ENCODE measurements at regions not wholly inside any gene's neighbourhood (a gene's known extent, or its start where the extent isn't known, plus 50 kb on each side); places are given as distances from the start of the nearest gene placed in this dataset.

DNA sequence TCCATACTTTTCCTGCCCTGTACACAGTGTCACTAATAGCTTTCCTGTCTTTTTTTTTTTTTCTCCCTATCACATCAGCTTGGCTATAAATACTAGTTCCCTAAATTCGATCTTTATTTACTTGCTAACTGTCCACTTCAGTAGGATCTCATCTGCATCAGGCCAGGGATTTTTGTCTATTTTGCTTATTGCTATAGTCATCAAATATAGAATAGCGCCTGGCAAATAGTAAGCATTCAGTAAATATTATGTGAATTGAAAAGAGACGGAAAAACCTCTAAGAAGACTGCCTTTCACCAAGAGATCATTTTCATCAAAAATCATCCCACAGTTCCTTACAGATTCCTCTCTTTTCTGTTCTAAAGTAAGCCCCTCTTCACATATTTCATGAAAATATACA lies 429.1 kb downstream of the FLRT2 start:
- Histone ChIP-seq H3K36me3 (ENCODE audit: insufficient read depth, low read length) (no peaks in the 10 kb centered on the region), H3K79me2 (replicated peaks; ENCODE audit: insufficient read depth, low read length) (no peaks in the 10 kb centered on the region), H3K9me2 (ENCODE audit: insufficient read depth, low read length) (no peaks in the 10 kb centered on the region), H3F3A (ENCODE audit: insufficient read depth, low read length, poor library complexity, severe bottlenecking) (no peaks in the 10 kb centered on the region), H3K9ac (ENCODE audit: low read length) (no peak overlapping the region), H3K27ac (ENCODE audit: low read length) (no peak overlapping the region), H3K4me3 (ENCODE audit: low read length) (no peak overlapping the region), H3K27me3 (ENCODE audit: insufficient read depth, low read depth, low read length) (no peaks in the 10 kb centered on the region), H4K20me1 (ENCODE audit: insufficient read depth) (no peaks in the 10 kb centered on the region), H2AFZ (ENCODE audit: low read depth, low read length) (no peak overlapping the region), H3K4me2 (ENCODE audit: low read length) (no peak overlapping the region), H3K9me3 (ENCODE audit: low read length) (no peaks in the 10 kb centered on the region)
- TF ChIP-seq EZH2 (IDR thresholded peaks at IDR 0.05; ENCODE audit: borderline replicate concordance, insufficient read depth, low read length, poor library complexity, severe bottlenecking) (no peak), POLR2AphosphoS5 (IDR thresholded peaks at IDR 0.05) (no peak), EP300 (conservative IDR thresholded peaks at IDR 0.05; ENCODE audit: poor library complexity, severe bottlenecking) (no peak), TAF1 (IDR thresholded peaks at IDR 0.05; ENCODE audit: low read depth) (no peak), SMC3 (conservative IDR thresholded peaks at IDR 0.05; ENCODE audit: poor library complexity) (no peak), MXI1 (conservative IDR thresholded peaks at IDR 0.05; ENCODE audit: poor library complexity, severe bottlenecking) (no peak), RAD21 (conservative IDR thresholded peaks at IDR 0.05) (no peak)
- TF ChIP-seq, protein P1, sequence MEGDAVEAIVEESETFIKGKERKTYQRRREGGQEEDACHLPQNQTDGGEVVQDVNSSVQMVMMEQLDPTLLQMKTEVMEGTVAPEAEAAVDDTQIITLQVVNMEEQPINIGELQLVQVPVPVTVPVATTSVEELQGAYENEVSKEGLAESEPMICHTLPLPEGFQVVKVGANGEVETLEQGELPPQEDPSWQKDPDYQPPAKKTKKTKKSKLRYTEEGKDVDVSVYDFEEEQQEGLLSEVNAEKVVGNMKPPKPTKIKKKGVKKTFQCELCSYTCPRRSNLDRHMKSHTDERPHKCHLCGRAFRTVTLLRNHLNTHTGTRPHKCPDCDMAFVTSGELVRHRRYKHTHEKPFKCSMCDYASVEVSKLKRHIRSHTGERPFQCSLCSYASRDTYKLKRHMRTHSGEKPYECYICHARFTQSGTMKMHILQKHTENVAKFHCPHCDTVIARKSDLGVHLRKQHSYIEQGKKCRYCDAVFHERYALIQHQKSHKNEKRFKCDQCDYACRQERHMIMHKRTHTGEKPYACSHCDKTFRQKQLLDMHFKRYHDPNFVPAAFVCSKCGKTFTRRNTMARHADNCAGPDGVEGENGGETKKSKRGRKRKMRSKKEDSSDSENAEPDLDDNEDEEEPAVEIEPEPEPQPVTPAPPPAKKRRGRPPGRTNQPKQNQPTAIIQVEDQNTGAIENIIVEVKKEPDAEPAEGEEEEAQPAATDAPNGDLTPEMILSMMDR (IDR thresholded peaks at IDR 0.05; ENCODE audit: poor library complexity, severe bottlenecking) = no peak
- TF ChIP-seq, protein P2, sequence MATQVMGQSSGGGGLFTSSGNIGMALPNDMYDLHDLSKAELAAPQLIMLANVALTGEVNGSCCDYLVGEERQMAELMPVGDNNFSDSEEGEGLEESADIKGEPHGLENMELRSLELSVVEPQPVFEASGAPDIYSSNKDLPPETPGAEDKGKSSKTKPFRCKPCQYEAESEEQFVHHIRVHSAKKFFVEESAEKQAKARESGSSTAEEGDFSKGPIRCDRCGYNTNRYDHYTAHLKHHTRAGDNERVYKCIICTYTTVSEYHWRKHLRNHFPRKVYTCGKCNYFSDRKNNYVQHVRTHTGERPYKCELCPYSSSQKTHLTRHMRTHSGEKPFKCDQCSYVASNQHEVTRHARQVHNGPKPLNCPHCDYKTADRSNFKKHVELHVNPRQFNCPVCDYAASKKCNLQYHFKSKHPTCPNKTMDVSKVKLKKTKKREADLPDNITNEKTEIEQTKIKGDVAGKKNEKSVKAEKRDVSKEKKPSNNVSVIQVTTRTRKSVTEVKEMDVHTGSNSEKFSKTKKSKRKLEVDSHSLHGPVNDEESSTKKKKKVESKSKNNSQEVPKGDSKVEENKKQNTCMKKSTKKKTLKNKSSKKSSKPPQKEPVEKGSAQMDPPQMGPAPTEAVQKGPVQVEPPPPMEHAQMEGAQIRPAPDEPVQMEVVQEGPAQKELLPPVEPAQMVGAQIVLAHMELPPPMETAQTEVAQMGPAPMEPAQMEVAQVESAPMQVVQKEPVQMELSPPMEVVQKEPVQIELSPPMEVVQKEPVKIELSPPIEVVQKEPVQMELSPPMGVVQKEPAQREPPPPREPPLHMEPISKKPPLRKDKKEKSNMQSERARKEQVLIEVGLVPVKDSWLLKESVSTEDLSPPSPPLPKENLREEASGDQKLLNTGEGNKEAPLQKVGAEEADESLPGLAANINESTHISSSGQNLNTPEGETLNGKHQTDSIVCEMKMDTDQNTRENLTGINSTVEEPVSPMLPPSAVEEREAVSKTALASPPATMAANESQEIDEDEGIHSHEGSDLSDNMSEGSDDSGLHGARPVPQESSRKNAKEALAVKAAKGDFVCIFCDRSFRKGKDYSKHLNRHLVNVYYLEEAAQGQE (IDR thresholded peaks at IDR 0.05; ENCODE audit: borderline replicate concordance) = no peak

DNA sequence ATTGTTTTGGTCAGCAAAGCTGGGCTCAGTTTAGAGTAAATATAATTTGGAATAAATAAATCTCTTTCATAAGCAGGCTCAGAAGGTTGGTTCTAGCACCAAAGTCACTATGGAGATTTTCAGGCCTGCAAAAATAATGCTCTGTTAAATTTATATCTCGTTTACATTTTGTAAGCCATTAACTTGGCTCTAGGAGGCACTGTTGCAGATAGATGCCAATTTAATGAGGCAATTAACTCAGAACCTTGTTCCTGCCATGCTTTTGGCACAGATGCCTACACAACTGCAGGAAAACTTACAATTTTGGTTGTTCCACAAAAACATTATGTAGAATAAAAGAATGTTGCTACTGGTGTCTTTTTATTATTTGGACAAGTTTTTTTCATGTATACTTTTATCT lies 428.1 kb downstream of the FLRT2 start:
- Histone ChIP-seq H3K27me3 (ENCODE audit: insufficient read depth, low read depth, low read length) (no peaks in the 10 kb centered on the region), H3K4me3 (ENCODE audit: low read length) (no peak overlapping the region), H3K9me2 (ENCODE audit: insufficient read depth, low read length) (no peaks in the 10 kb centered on the region), H4K20me1 (ENCODE audit: insufficient read depth) (no peaks in the 10 kb centered on the region), H3F3A (ENCODE audit: insufficient read depth, low read length, poor library complexity, severe bottlenecking) (no peaks in the 10 kb centered on the region), H3K4me2 (ENCODE audit: low read length) (no peak overlapping the region), H3K27ac (ENCODE audit: low read length) (no peak overlapping the region), H3K36me3 (ENCODE audit: insufficient read depth, low read length) (no peaks in the 10 kb centered on the region), H3K9ac (ENCODE audit: low read length) (no peak overlapping the region), H2AFZ (ENCODE audit: low read depth, low read length) (no peak overlapping the region), H3K9me3 (ENCODE audit: low read length) (no peaks in the 10 kb centered on the region), H3K79me2 (replicated peaks; ENCODE audit: insufficient read depth, low read length) (no peaks in the 10 kb centered on the region)
- no peak for TF ChIP-seq EP300 (conservative IDR thresholded peaks at IDR 0.05; ENCODE audit: poor library complexity, severe bottlenecking)
- no peak for TF ChIP-seq RAD21 (conservative IDR thresholded peaks at IDR 0.05)
- no peak for TF ChIP-seq POLR2AphosphoS5 (IDR thresholded peaks at IDR 0.05)
- TF ChIP-seq, protein P1 (IDR thresholded peaks at IDR 0.05; ENCODE audit: poor library complexity, severe bottlenecking) = no peak
- no peak for TF ChIP-seq TAF1 (IDR thresholded peaks at IDR 0.05; ENCODE audit: low read depth)
- no peak for TF ChIP-seq MXI1 (conservative IDR thresholded peaks at IDR 0.05; ENCODE audit: poor library complexity, severe bottlenecking)
- TF ChIP-seq, protein P2 (IDR thresholded peaks at IDR 0.05; ENCODE audit: borderline replicate concordance) = no peak
- no peak for TF ChIP-seq EZH2 (IDR thresholded peaks at IDR 0.05; ENCODE audit: borderline replicate concordance, insufficient read depth, low read length, poor library complexity, severe bottlenecking)
- no peak for TF ChIP-seq SMC3 (conservative IDR thresholded peaks at IDR 0.05; ENCODE audit: poor library complexity)
